ENCODE measurements at regions not wholly inside any gene's neighbourhood (a gene's known extent, or its start where the extent isn't known, plus 50 kb on each side); places are given as distances from the start of the nearest gene placed in this dataset.

DNA sequence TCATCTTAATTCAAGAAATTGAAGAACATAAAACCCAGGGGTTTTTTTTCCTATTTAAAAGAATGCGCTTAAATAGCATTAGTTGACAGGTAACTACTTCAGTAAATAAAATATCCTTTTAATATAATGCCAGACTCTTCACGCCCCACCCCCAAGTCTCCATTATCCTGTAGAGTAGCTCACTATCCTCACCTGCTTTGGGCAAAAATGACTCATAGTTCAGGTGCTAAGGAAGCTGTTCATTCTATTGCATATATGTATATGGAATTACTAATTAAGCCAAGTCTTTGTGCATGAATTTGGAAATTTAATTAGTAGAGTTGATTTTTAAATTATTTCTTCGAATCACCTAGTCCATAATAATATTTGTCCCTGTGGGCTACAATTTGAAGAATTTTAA is 656.8 kb upstream of the ANKRD30A start (continued):
- TF ChIP-seq CHD1 (IDR thresholded peaks at IDR 0.05; ENCODE audit: low read depth, low read length) (no peak), MXI1 (IDR thresholded peaks at IDR 0.05; ENCODE audit: low read depth, low read length) (no peak), CBX3 (IDR thresholded peaks at IDR 0.05; ENCODE audit: borderline replicate concordance, low read depth) (no peak), JUND (IDR thresholded peaks at IDR 0.05; ENCODE audit: low read depth, low read length) (no peak), FOS (IDR thresholded peaks at IDR 0.05; ENCODE audit: borderline replicate concordance, extremely low read depth, insufficient read length) (no peak), CREB1 (IDR thresholded peaks at IDR 0.05; ENCODE audit: low read depth) (no peak)

DNA sequence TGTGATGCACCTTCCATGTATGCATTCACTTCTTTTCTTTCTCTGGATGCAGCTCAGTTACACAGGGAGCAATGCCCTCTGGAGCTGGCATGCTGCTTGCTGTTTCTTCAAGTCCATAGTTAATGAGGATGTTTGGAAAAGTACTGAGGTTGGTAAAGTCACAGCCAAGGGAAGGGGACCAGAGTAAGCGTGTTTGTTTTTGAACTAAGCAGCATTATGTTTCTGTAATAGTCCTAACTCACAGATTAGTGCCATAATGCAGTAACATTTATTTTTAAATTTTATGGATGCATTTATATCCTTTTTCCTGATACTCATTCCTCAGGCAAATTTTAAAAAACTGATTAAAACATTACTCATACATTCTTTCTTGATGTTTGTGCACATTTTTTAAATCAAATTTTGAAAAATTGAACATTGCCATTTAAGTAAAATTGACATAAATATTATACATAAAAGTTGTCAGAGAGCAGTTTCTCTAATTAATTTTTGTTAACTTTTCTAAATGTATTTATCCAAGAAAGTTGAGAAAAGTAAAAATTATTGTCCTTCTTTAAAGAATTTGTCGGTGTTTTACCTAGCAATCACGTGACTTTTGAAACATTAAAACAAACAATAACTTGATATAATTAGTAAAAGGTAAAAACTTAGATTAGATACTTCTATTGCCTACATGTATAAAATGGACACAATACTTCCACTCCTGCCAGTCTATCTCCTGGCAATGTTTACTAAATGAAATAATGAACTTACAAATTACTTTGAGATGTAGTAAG is 659.6 kb upstream of the ANKRD30A start:
- Histone ChIP-seq H3K9ac (ENCODE audit: control insufficient read depth, insufficient read depth, low read length) (no peak overlapping the region), H3K79me2 (ENCODE audit: control insufficient read depth, insufficient read depth, low read length) (no peaks in the 10 kb centered on the region), H3K4me3 (no peak overlapping the region), H4K20me1 (ENCODE audit: control insufficient read depth, insufficient read depth) (no peaks in the 10 kb centered on the region), H3K27me3 (replicated peaks in 1 of 2; ENCODE audit: control insufficient read depth in 2 of 2, insufficient read depth in 2 of 2, low read length in 1 of 2) (no peaks in the 10 kb centered on the region), H2AFZ (ENCODE audit: control insufficient read depth, low read depth, low read length) (no peak overlapping the region), H3K9me3 (replicated peaks; ENCODE audit: control insufficient read depth, insufficient read depth, low read length) (no peaks in the 10 kb centered on the region), H3K4me2 (ENCODE audit: control insufficient read depth, insufficient read depth) (no peak overlapping the region), H3K36me3 (ENCODE audit: control insufficient read depth in 2 of 2, insufficient read depth in 2 of 2, low read length in 1 of 2) (no peaks in the 10 kb centered on the region), H3K27ac (ENCODE audit: control insufficient read depth, insufficient read depth) (no peak overlapping the region), H3K4me1 (ENCODE audit: control insufficient read depth, insufficient read depth, low read length) (no peaks in the 10 kb centered on the region)
- no peak for FAIRE-seq
- intact Hi-C loops (cut with micrococcal nuclease; ENCODE audit: unreplicated experiment), result no loop called here
- BruUV-seq (replicated peaks), result no TSS peak
- CTCF ChIA-PET, result no interaction called here
- ATAC-seq, result no peak
- TF ChIP-seq RAD51 (IDR thresholded peaks at IDR 0.05) (peak; percentile 36; the same call in 1 of the 2 replicates), ESRRA (IDR thresholded peaks at IDR 0.05; ENCODE audit: low read length) (no peak), PML (IDR thresholded peaks at IDR 0.05; ENCODE audit: low read length) (no peak), NFIC (IDR thresholded peaks at IDR 0.05; ENCODE audit: low read depth, low read length) (no peak), ZNF217 (IDR thresholded peaks at IDR 0.05) (no peak)
- RAD21 ChIA-PET (ENCODE audit: unreplicated experiment), result no interaction called here
- SMC1A ChIA-PET (ENCODE audit: uncharacterized antibody, unreplicated experiment), result no interaction called here
- DNase-seq (ENCODE audit: low read depth, low spot score), result no peak
- POLR2A ChIA-PET, result no interaction called here
- WGBS (ENCODE audit: insufficient coverage, insufficient replicate concordance, low lambda C conversion rate, missing lambda C conversion rate), result 9% methylated on average over 3 of the region's 3 CpGs
- in situ Hi-C loops (cut with MboI), result no loop called here
